ENCODE measurements at regions not wholly inside any gene's neighbourhood (a gene's known extent, or its start where the extent isn't known, plus 50 kb on each side); places are given as distances from the start of the nearest gene placed in this dataset.

- no peak overlapping the region for H3K27ac ChIP-seq (ENCODE audit: insufficient read depth, low read length)
- no peaks in the 10 kb centered on the region for H3K27me3 ChIP-seq (ENCODE audit: control insufficient read depth, insufficient read depth, low read length)
- no peaks in the 10 kb centered on the region for H3K9me3 ChIP-seq (ENCODE audit: control insufficient read depth, insufficient read depth, low read depth, low read length)
- no peak overlapping the region for H2AFZ ChIP-seq (ENCODE audit: low read length)
- H3K4me3 ChIP-seq (replicated peaks in 1 of 4; ENCODE audit: control extremely low read depth in 1 of 4, insufficient read depth in 1 of 4, low read depth in 3 of 4, low read length in 4 of 4), result no peak overlapping the region
- no peaks in the 10 kb centered on the region for H4K20me1 ChIP-seq (ENCODE audit: control insufficient read depth, extremely low read depth, insufficient read depth, low read length)
- no peaks in the 10 kb centered on the region for H3K79me2 ChIP-seq (ENCODE audit: control insufficient read depth, insufficient read depth, low read length)
- no peak overlapping the region for H3K9ac ChIP-seq (ENCODE audit: insufficient read depth, low read length)
- no peaks in the 10 kb centered on the region for H3K4me1 ChIP-seq (ENCODE audit: control insufficient read depth, extremely low read depth, insufficient read depth, low read length)
- H3K4me2 ChIP-seq (ENCODE audit: extremely low read depth, insufficient read depth, low read length), result no peak overlapping the region
- H3K36me3 ChIP-seq (ENCODE audit: control insufficient read depth, insufficient read depth, low read length), result no peaks in the 10 kb centered on the region
- no peak for TF ChIP-seq CTCF (conservative IDR thresholded peaks at IDR 0.05 in 1 of 2, IDR thresholded peaks at IDR 0.05 in 1 of 2; ENCODE audit: low read depth in 1 of 2, low read length in 2 of 2)
- TF ChIP-seq EZH2 (IDR thresholded peaks at IDR 0.05; ENCODE audit: low read length, missing control alignments), result no peak
- DNase-seq (ENCODE audit: low read depth in 2 of 2), result no peak
Observed at GRCh38 chr5:42061121-42061520, 136.0 kb downstream of the FBXO4 start.

- no peak overlapping the region for H2AFZ ChIP-seq (ENCODE audit: low read length)
- H3K27me3 ChIP-seq (ENCODE audit: control insufficient read depth, insufficient read depth, low read length), result no peaks in the 10 kb centered on the region
- H3K79me2 ChIP-seq (ENCODE audit: control insufficient read depth, insufficient read depth, low read length), result no peaks in the 10 kb centered on the region
- no peak overlapping the region for H3K4me3 ChIP-seq (replicated peaks in 1 of 4; ENCODE audit: control extremely low read depth in 1 of 4, insufficient read depth in 1 of 4, low read depth in 3 of 4, low read length in 4 of 4)
- H4K20me1 ChIP-seq (ENCODE audit: control insufficient read depth, extremely low read depth, insufficient read depth, low read length), result no peaks in the 10 kb centered on the region
- no peak for DNase-seq (ENCODE audit: low read depth in 2 of 2)
- no peak overlapping the region for H3K4me2 ChIP-seq (ENCODE audit: extremely low read depth, insufficient read depth, low read length)
- no peak overlapping the region for H3K9ac ChIP-seq (ENCODE audit: insufficient read depth, low read length)
- no peaks in the 10 kb centered on the region for H3K9me3 ChIP-seq (ENCODE audit: control insufficient read depth, insufficient read depth, low read depth, low read length)
- no peaks in the 10 kb centered on the region for H3K4me1 ChIP-seq (ENCODE audit: control insufficient read depth, extremely low read depth, insufficient read depth, low read length)
- H3K27ac ChIP-seq (ENCODE audit: insufficient read depth, low read length), result no peak overlapping the region
- no peaks in the 10 kb centered on the region for H3K36me3 ChIP-seq (ENCODE audit: control insufficient read depth, insufficient read depth, low read length)
- no peak for TF ChIP-seq EZH2 (IDR thresholded peaks at IDR 0.05; ENCODE audit: low read length, missing control alignments)
- TF ChIP-seq CTCF (conservative IDR thresholded peaks at IDR 0.05 in 1 of 2, IDR thresholded peaks at IDR 0.05 in 1 of 2; ENCODE audit: low read depth in 1 of 2, low read length in 2 of 2), result no peak
Observed at GRCh38 chr5:42064821-42065220, 139.7 kb downstream of the FBXO4 start.

GRCh38 chr5:42066131-42066530, 141.1 kb downstream of the FBXO4 start:
- Histone ChIP-seq H3K79me2 (ENCODE audit: control insufficient read depth, insufficient read depth, low read length) (no peaks in the 10 kb centered on the region), H3K4me1 (ENCODE audit: control insufficient read depth, extremely low read depth, insufficient read depth, low read length) (no peaks in the 10 kb centered on the region), H3K36me3 (ENCODE audit: control insufficient read depth, insufficient read depth, low read length) (no peaks in the 10 kb centered on the region), H3K9ac (ENCODE audit: insufficient read depth, low read length) (no peak overlapping the region), H3K4me3 (replicated peaks in 1 of 4; ENCODE audit: control extremely low read depth in 1 of 4, insufficient read depth in 1 of 4, low read depth in 3 of 4, low read length in 4 of 4) (no peak overlapping the region), H3K27ac (ENCODE audit: insufficient read depth, low read length) (no peak overlapping the region), H4K20me1 (ENCODE audit: control insufficient read depth, extremely low read depth, insufficient read depth, low read length) (no peaks in the 10 kb centered on the region), H3K27me3 (ENCODE audit: control insufficient read depth, insufficient read depth, low read length) (no peaks in the 10 kb centered on the region), H2AFZ (ENCODE audit: low read length) (no peak overlapping the region), H3K4me2 (ENCODE audit: extremely low read depth, insufficient read depth, low read length) (no peak overlapping the region), H3K9me3 (ENCODE audit: control insufficient read depth, insufficient read depth, low read depth, low read length) (no peaks in the 10 kb centered on the region)
- no peak for DNase-seq (ENCODE audit: low read depth in 2 of 2)
- TF ChIP-seq EZH2 (IDR thresholded peaks at IDR 0.05; ENCODE audit: low read length, missing control alignments) (no peak), CTCF (conservative IDR thresholded peaks at IDR 0.05 in 1 of 2, IDR thresholded peaks at IDR 0.05 in 1 of 2; ENCODE audit: low read depth in 1 of 2, low read length in 2 of 2) (no peak)

All from fibroblast of lung (primary cell).